Activated CD4-positive, alpha-beta T cell treated with anti-CD3 and anti-CD28 coated beads, Interleukin-2, amount 50 U/mL, for 24 hours (primary cell): ENCODE measurements at regions not wholly inside any gene's neighbourhood (a gene's known extent, or its start where the extent isn't known, plus 50 kb on each side); places are given as distances from the start of the nearest gene placed in this dataset.

Experiments
- DNase-seq, 2 donors: peaks; one replicate each; pipeline ENCODE4 v3.0.0-alpha.2; 2020; ENCODE audit warnings: low read depth in 1 of 2, low spot score in 1 of 2

DNA sequence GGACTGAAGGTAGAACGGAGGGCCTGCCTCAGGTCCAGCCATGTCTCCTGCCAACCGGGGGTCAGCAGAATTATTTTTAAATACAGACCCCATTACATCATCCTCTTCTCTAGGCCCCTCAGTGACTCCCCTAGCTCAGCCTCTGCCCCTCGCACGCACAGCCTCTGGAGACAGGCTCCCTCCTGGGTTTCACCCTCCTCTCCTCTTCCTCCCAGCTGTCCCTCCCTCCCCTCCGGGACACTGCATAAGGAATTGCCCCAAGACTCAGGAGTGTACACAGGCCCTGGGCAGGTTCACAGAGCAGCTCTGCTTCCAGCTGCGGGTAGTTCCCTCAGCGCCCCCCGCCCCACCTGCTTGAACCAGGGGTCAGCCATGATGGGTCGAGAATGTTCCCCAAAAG is 520.2 kb upstream of the MYT1L start:
- DNase-seq: no peak

GRCh38 chr2:2850859-2851258 is 519.8 kb upstream of the MYT1L start:
- DNase-seq: no peak

- no peak for DNase-seq
Observed at GRCh38 chr2:2850218-2850755, 519.2 kb upstream of the MYT1L start.

GRCh38 chr2:2849464-2850217 is 518.6 kb upstream of the MYT1L start:
- DNase-seq: no peak

DNA sequence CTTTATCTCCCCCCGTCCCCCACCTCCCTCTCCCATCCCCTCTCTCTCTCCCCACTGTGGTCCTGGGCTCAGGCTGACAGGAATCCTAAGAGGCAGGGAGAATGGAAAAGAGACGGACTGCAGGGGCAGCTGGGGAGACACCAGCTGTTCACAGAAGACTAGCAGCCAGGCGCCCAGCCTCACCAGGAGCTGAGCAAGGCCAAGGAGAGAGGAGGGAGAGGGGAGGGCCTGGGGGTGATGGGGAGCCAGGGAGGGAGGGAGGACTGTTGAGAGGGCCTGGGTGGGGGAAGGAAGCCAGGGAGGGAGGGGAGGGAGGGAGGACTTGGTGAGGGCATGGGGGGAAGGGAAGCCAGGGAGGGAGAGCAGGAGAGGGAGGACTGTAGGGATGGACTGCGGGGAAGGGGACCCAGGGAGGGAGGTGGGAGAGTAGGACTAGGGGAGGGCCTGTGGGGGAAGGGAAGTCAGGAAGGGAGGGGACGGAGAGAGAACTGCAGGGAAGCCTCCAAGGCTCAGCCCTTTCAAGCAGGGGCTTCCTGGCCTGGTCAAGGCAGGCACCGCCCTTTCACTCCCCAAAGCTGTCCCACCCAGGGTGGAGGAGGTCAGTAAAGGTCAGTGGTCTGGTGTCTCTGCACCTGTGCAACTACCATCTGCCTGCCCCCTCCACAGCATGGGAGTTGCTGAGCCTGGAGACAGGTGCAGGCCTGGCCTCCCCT is 517.7 kb upstream of the MYT1L start:
- DNase-seq: no peak

DNA sequence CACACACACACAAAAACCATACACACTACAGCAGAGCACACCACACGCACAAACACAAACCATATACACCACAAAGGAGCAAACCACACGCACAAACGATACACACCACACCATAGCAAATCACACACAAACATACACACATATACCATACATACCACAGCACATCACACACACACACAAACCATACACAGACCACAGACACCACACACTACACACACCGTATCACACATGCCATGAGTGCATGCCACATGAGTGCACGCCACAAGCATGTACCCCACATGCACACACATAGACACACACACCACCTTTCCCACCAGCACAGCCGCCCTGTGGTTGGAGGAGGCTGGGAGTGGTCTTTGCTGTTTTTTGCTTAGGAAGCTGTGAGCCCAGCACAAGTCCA is 517.1 kb upstream of the MYT1L start:
- DNase-seq: no peak

GRCh38 chr2:2847209-2847676 is 516.2 kb upstream of the MYT1L start:
- DNase-seq: no peak

DNA sequence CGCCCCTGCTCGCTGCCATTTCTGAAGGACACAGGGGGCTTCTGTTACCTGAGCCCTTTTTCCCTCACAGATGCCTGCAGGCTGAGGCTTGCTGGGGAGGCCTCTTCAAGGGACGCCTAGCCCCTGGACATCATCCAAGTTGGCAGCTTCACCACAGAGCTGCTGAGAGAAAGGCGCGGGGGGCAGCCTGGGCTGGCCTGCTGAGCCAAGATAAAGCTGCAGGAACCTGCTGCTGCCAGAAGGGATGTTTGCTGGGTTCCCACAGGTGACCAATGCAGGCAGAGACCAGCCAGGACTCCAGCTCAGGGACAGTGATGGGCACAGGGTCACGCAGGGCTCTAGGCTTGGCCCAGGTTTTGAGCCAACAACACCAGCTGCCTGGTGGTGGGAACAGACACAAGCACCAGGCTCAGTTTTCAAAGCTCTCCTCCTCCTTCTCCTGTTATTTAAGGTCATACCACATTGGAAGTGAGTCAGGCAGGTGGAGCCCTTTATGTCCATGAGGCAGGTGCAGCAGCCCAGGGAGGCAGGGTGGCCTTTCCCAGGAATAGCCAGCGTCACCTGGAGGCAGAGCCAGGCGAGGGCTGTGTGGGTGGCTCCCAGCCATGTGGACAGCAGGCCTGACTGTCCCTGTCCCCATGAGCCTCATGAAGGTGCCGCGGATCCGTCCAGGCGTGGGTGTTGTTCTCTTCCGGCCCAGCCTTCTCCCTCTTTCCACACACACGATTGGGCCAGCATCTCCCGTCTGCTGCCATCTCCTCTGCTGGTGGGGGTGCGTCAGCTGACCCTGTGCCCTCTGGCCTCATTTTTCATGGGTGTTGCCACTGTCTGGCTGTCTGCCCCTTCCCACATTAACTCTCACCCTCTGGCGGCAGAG is 515.5 kb upstream of the MYT1L start:
- no peak for DNase-seq

- no peak for DNase-seq
Observed at GRCh38 chr2:2845806-2846315, 514.8 kb upstream of the MYT1L start.

DNA sequence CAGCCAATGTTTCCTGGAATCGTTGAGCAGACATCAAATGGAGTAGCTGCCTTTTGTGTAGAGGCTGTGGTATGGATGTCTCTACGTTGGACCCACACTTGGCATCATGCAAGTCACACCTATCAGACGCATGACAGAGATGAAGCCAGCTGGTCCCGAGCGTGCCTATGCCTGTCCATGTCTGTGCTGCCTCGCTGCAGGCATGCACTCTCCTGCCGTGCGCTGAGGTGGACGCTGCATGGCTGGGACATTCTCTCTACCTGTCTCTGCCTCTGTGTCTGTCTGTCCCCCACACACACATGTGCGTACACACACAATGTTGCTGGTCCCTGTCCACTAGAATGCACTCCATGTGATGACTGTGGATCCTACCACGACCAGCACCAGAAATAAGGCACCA is 514.2 kb upstream of the MYT1L start:
- DNase-seq: no peak

- DNase-seq: no peak
Observed at GRCh38 chr2:2843969-2844548, 513.0 kb upstream of the MYT1L start.

GRCh38 chr2:2842466-2842865 is 511.4 kb upstream of the MYT1L start:
- no peak for DNase-seq

DNA sequence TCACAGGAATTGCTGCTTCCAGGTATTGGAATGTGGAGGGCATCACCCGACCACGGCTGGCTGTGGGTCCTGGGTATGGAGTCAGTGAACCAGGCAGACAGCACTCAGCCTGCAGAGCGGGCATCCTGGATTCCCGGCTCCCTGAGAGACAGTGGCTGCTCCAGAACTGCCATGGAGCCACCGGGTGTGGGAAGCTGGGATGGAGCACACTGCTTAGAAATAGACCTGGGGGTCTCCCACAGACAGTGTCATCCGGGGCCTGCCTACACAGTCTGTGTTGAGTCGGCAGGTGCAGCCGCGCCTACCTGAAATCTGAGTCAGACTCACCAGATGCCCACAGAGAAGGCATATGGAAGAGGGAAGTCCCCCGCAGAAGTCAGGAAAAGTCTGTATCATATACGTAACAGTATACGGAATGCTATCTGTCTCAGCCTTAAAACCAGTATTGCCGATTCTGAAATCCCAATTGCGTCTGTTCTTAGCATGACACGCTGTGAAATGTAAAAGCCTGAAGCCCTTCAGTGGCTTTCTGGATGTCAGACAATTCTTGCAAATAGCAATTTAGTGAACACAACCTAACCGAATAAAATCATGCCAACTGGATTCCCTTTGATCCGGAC is 509.7 kb upstream of the MYT1L start:
- DNase-seq: no peak

GRCh38 chr2:2839782-2840531 is 508.9 kb upstream of the MYT1L start:
- DNase-seq: no peak

DNA sequence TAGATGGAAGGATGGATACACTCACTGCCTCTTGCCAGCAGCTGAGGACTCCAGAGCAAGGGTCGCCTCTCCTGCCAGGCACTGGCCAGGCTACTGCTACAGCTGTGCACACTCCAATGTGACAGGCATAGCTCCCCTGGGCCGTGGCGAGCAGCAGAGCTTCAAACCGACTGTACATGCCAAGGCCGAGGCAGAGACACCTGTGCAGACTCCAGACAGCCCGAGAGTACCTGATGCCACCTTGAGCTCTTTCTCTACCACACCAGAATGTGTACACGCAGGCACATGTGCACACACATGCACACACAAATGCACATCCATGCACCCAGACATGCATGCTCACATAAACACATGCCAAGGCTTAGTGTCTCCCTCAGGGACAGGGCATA is 508.3 kb upstream of the MYT1L start:
- DNase-seq: no peak

GRCh38 chr2:2838548-2838845 is 507.4 kb upstream of the MYT1L start:
- no peak for DNase-seq

GRCh38 chr2:2837746-2838547 is 506.9 kb upstream of the MYT1L start:
- DNase-seq: no peak

DNA sequence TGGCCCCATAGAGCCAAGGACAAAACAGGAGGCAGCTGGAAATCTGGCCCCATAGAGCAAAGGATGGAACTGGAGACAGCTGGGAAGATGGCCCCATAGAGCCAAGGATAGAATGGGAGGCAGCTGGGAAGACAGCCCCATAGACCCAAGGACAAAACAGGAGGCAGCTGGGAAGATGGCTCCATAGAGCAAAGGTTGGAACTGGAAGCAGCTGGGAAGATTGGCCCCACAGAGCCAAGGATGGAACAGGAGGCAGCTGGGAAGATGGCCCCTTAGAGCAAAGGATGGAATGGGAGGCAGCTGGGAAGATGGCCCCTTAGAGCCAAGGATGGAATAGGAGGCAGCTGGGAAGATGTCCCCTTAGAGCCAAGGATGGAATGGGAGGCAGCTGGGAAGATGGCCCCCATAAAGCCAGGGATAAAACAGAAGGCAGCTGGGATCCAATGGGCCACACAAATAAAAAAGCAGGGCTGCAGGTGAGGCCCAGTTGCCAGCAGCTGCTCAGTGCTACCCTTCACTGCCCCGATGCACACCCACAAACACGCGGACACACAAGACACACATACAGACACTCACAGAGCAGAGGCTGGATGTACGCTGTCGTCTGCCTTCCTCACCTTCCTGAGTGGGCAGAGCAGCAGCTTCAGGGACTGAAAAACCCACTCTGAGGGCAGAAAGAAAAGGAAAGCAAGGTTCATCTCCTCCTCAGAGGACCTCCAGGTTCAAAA is 505.4 kb upstream of the MYT1L start:
- DNase-seq: no peak
